GM18861 (cell line): ENCODE measurements at regions not wholly inside any gene's neighbourhood (a gene's known extent, or its start where the extent isn't known, plus 50 kb on each side); places are given as distances from the start of the nearest gene placed in this dataset.

Source experiments
- ATAC-seq: cut with Tn5 transposase; IDR thresholded peaks from one replicate; pipeline ENCODE4 v1.9.1; 2021; ENCODE audit not compliant: unreplicated experiment

GRCh38 chr3:135310317-135310716 lies 515.3 kb downstream of the EPHB1 start:
- ATAC-seq = peak; percentile 44

- no peak for ATAC-seq
Measured at GRCh38 chr3:135311699-135312098, 516.6 kb downstream of the EPHB1 start.

- no peak for ATAC-seq
Measured at GRCh38 chr3:135314237-135314636, 519.2 kb downstream of the EPHB1 start.

GRCh38 chr3:135324301-135324700 lies 529.2 kb downstream of the EPHB1 start:
- no peak for ATAC-seq

- no peak for ATAC-seq
Measured at GRCh38 chr3:135325096-135325495, 530.0 kb downstream of the EPHB1 start.

GRCh38 chr3:135325726-135326235 lies 530.7 kb downstream of the EPHB1 start:
- no peak for ATAC-seq

- ATAC-seq = no peak
Measured at GRCh38 chr3:135326851-135327250, 531.8 kb downstream of the EPHB1 start.

- no peak for ATAC-seq
Measured at GRCh38 chr3:135328036-135328435, 533.0 kb downstream of the EPHB1 start.

GRCh38 chr3:135329479-135329878 lies 534.4 kb downstream of the EPHB1 start:
- ATAC-seq = no peak

GRCh38 chr3:135337192-135337591 lies 542.1 kb downstream of the EPHB1 start:
- ATAC-seq = no peak

- ATAC-seq = no peak
Measured at GRCh38 chr3:135348690-135349089, 553.6 kb downstream of the EPHB1 start.

GRCh38 chr3:135349254-135349948 lies 554.3 kb downstream of the EPHB1 start:
- no peak for ATAC-seq

- ATAC-seq = no peak
Measured at GRCh38 chr3:135352213-135352612, 557.2 kb downstream of the EPHB1 start.

GRCh38 chr3:135362889-135363288 lies 567.8 kb downstream of the EPHB1 start:
- no peak for ATAC-seq

- no peak for ATAC-seq
Measured at GRCh38 chr3:135364676-135365075, 569.6 kb downstream of the EPHB1 start.

GRCh38 chr3:135366816-135367215 lies 571.8 kb downstream of the EPHB1 start:
- no peak for ATAC-seq

GRCh38 chr3:135368316-135368715 lies 573.3 kb downstream of the EPHB1 start:
- ATAC-seq = no peak

GRCh38 chr3:135368781-135369180 lies 573.7 kb downstream of the EPHB1 start:
- ATAC-seq = no peak

- ATAC-seq = no peak
Measured at GRCh38 chr3:135374571-135374970, 579.5 kb downstream of the EPHB1 start.

GRCh38 chr3:135382188-135382587 lies 583.3 kb upstream of the PPP2R3A start:
- ATAC-seq = no peak

GRCh38 chr3:135382621-135383020 lies 582.9 kb upstream of the PPP2R3A start:
- ATAC-seq = no peak

- ATAC-seq = no peak
Measured at GRCh38 chr3:135383301-135383700, 582.2 kb upstream of the PPP2R3A start.

GRCh38 chr3:135392151-135392550 lies 573.4 kb upstream of the PPP2R3A start:
- ATAC-seq = no peak
